Spleen (tissue), 11 donors: ENCODE measurements at regions not wholly inside any gene's neighbourhood (a gene's known extent, or its start where the extent isn't known, plus 50 kb on each side); places are given as distances from the start of the nearest gene placed in this dataset.
A peak's percentile ranks its signal among the peaks of the same experiment; 100 is the strongest.

ENCODE experiments used
- DNase-seq: peaks from one replicate; pipeline ENCODE4 v3.0.0-alpha.2; 2020
- H3K27ac ChIP-seq, 8 donors: fragments of 200-600 bp; sonication (generic) in 7 of 8; 1 replicate in 4 of 8; 2 replicates in 4 of 8; pipeline versions ENCODE4 v1.5.0 to v1.8.0; 2016 to 2021; ENCODE audit warnings: inconsistent platforms in 4 of 8, mild to moderate bottlenecking in 4 of 8, moderate library complexity in 1 of 8
- H3K27me3 ChIP-seq, 7 donors: fragments of 200-600 bp; sonication (generic) in 6 of 7; replicated peaks in 1 of 7; 1 replicate in 4 of 7; 2 replicates in 3 of 7; pipeline versions ENCODE4 v1.5.0 to v1.8.0; 2016 to 2021; ENCODE audit warnings: inconsistent platforms in 3 of 7, mild to moderate bottlenecking in 1 of 7
- H3K36me3 ChIP-seq, 6 donors: fragments of 200-600 bp; sonication (generic) in 5 of 6; 1 replicate in 4 of 6; 2 replicates in 2 of 6; pipeline versions ENCODE4 v1.5.0 to v1.8.0; 2016 to 2021; ENCODE audit warnings: inconsistent platforms in 2 of 6
- H3K4me1 ChIP-seq, 6 donors: fragments of 200-600 bp; sonication (generic) in 5 of 6; 1 replicate in 3 of 6; 2 replicates in 3 of 6; pipeline versions ENCODE4 v1.5.0 to v1.8.0; 2016 to 2021; ENCODE audit warnings: inconsistent platforms in 3 of 6
- H3K4me3 ChIP-seq, 8 donors: fragments of 200-600 bp; sonication (generic) in 7 of 8; 1 replicate in 4 of 8; 2 replicates in 4 of 8; pipeline versions ENCODE4 v1.5.0 to v1.8.0; 2016 to 2021; ENCODE audit warnings: inconsistent platforms in 4 of 8, mild to moderate bottlenecking in 4 of 8, moderate library complexity in 2 of 8
- H3K9me3 ChIP-seq, 8 donors: fragments of 200-600 bp; sonication (generic) in 7 of 8; 1 replicate in 4 of 8; 2 replicates in 4 of 8; pipeline versions ENCODE4 v1.5.0 to v1.8.0; 2016 to 2021; ENCODE audit warnings: inconsistent platforms in 4 of 8
- CTCF ChIP-seq, 11 experiments: fragments of 200-600 bp in 7 of 11; fragments of 450-650 bp in 4 of 11; sonication (generic) in 4 of 11; IDR thresholded peaks in 8 of 11; conservative IDR thresholded peaks in 3 of 11; 1 replicate in 7 of 11; 2 replicates in 4 of 11; pipeline versions ENCODE4 v1.4.0 to v1.8.0; 2016 to 2021; ENCODE audit warnings: antibody characterized with exemption in 11 of 11, inconsistent platforms in 4 of 11, mild to moderate bottlenecking in 1 of 11
- POLR2A ChIP-seq, 3 donors: fragments of 450-650 bp; IDR thresholded peaks; one replicate each; pipeline ENCODE4 v1.5.1; 2017; ENCODE audit warnings: antibody characterized with exemption in 3 of 3, mild to moderate bottlenecking in 1 of 3
- POLR2AphosphoS5 ChIP-seq, 3 donors: sonication (generic); formaldehyde crosslinking; IDR thresholded peaks; one replicate each; pipeline ENCODE4 v1.5.1; 2017; ENCODE audit warnings: antibody characterized with exemption in 3 of 3
- WGBS, 5 donors: extraction: QIAGEN DNeasy Blood & Tissue Kit in 3 of 5; methylation state at CpG; one replicate each; pipeline versions ENCODE4 v1.1.5 to v1.1.7; 2013 to 2018; 5-methylcytosine and 5-hydroxymethylcytosine counted together
- intact Hi-C: fragments of 100-400 bp; cut with DNase I; formaldehyde crosslinking; loops from one replicate; pipeline ENCODE4 v1.15.0; 2023; ENCODE audit warnings: low total_unique reads
- donor health status: healthy with polysubstance abuse.
- donor health status: DM: no; HTN: no; CAD: no; lungs with moderate emphysema.
- donor health status: DM: no; HTN: no; CAD: no.
- donor health status: Bipolar disorder and iron deficiency.
- donor health status: healthy.
- donor health status: DM: no; HTN: no; CAD: no.
- donor health status: DM: yes; HTN: yes; CAD: no.

GRCh38 chr11:82560836-82561235 is 172.8 kb downstream of the FAM181B start:
- H3K36me3 ChIP-seq: no peaks in the 10 kb centered on the region
- H3K4me1 ChIP-seq: peaks cover 0 to 38% (median 10%) of the 10 kb centered on the region in 6 donors
- H3K27ac ChIP-seq: no peak overlapping the region
- H3K9me3 ChIP-seq: no peaks in the 10 kb centered on the region
- H3K27me3 ChIP-seq: no peaks in the 10 kb centered on the region
- no peak for TF ChIP-seq POLR2AphosphoS5 (IDR thresholded peaks at IDR 0.05)
- no peak for TF ChIP-seq POLR2A (IDR thresholded peaks at IDR 0.05)
- no peak for TF ChIP-seq CTCF (IDR thresholded peaks at IDR 0.05 in 8 of 11, conservative IDR thresholded peaks at IDR 0.05 in 3 of 11)
- WGBS, 5 donors: 54 to 65% (median 61%) methylated on average over 5 of the region's 5 CpGs
- intact Hi-C loops: no loop called here
- DNase-seq: no peak
- H3K4me3 ChIP-seq: no peak overlapping the region

GRCh38 chr11:82559609-82560008 is 174.1 kb downstream of the FAM181B start:
- Histone ChIP-seq H3K27ac (no peak overlapping the region), H3K4me1 (peaks cover 0 to 38% (median 10%) of the 10 kb centered on the region in 6 donors), H3K9me3 (no peaks in the 10 kb centered on the region), H3K4me3 (no peak overlapping the region), H3K36me3 (no peaks in the 10 kb centered on the region), H3K27me3 (no peaks in the 10 kb centered on the region)
- intact Hi-C loops: no loop called here
- 63 to 79% (median 75%) methylated on average over 2 of the region's 2 CpGs for WGBS, 5 donors
- DNase-seq: no peak
- TF ChIP-seq CTCF (IDR thresholded peaks at IDR 0.05 in 8 of 11, conservative IDR thresholded peaks at IDR 0.05 in 3 of 11) (no peak), POLR2AphosphoS5 (IDR thresholded peaks at IDR 0.05) (no peak), POLR2A (IDR thresholded peaks at IDR 0.05) (no peak)

GRCh38 chr11:82557274-82557673 is 176.4 kb downstream of the FAM181B start:
- WGBS, 5 donors: 22 to 34% (median 28%) methylated on average over 4 of the region's 4 CpGs

GRCh38 chr11:82556210-82556609 is 177.5 kb downstream of the FAM181B start:
- Histone ChIP-seq H3K4me1 (peaks cover 0 to 38% (median 10%) of the 10 kb centered on the region in 6 donors), H3K4me3 (no peak overlapping the region)
- DNase-seq: no peak

More at GRCh38 chr11:82557274-82557673, 176.4 kb downstream of the FAM181B start:
- intact Hi-C loops: no loop called here
- DNase-seq: peak; percentile 76
- Histone ChIP-seq H3K36me3 (no peaks in the 10 kb centered on the region), H3K4me1 (peaks cover 0 to 38% (median 10%) of the 10 kb centered on the region in 6 donors), H3K9me3 (no peaks in the 10 kb centered on the region), H3K27ac (no peak overlapping the region), H3K27me3 (no peaks in the 10 kb centered on the region), H3K4me3 (no peak overlapping the region)
- TF ChIP-seq POLR2AphosphoS5 (IDR thresholded peaks at IDR 0.05): no peak

More at GRCh38 chr11:82556210-82556609, 177.5 kb downstream of the FAM181B start:
- TF ChIP-seq POLR2A (IDR thresholded peaks at IDR 0.05) (no peak), CTCF (IDR thresholded peaks at IDR 0.05 in 8 of 11, conservative IDR thresholded peaks at IDR 0.05 in 3 of 11) (no peak), POLR2AphosphoS5 (IDR thresholded peaks at IDR 0.05) (no peak)
- no peaks in the 10 kb centered on the region for H3K9me3 ChIP-seq
- H3K27ac ChIP-seq: no peak overlapping the region
- H3K36me3 ChIP-seq: no peaks in the 10 kb centered on the region
- H3K27me3 ChIP-seq: no peaks in the 10 kb centered on the region
- intact Hi-C loops: no loop called here
